ENCODE measurements at regions not wholly inside any gene's neighbourhood (a gene's known extent, or its start where the extent isn't known, plus 50 kb on each side); places are given as distances from the start of the nearest gene placed in this dataset.

DNA sequence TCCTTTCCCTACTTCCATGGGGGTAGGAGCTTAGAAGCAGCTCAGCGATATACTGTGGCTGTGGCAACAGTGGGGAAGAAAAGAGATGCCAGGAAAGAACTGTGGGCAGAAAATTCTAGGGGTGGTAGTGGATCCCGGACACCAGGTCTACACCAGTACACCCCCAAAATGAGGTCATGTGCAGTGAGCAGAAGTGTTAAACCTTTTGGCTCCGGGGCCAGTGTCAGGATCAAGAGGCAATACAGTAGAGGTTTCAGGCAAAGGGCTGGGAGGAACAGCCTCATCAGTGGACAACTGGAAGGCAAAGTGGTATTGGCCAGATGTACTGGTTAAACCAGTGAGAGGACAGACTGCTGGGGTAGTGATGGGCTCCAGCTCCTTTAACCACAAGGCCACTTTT lies 163.1 kb upstream of the CCL2 start:
- TF ChIP-seq, protein P1, sequence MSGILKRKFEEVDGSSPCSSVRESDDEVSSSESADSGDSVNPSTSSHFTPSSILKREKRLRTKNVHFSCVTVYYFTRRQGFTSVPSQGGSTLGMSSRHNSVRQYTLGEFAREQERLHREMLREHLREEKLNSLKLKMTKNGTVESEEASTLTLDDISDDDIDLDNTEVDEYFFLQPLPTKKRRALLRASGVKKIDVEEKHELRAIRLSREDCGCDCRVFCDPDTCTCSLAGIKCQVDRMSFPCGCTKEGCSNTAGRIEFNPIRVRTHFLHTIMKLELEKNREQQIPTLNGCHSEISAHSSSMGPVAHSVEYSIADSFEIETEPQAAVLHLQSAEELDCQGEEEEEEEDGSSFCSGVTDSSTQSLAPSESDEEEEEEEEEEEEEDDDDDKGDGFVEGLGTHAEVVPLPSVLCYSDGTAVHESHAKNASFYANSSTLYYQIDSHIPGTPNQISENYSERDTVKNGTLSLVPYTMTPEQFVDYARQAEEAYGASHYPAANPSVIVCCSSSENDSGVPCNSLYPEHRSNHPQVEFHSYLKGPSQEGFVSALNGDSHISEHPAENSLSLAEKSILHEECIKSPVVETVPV (CRISPR knock-in tag; IDR thresholded peaks at IDR 0.05): no peak
- TF ChIP-seq CREB5 (CRISPR knock-in tag; IDR thresholded peaks at IDR 0.05; ENCODE audit: low read depth) (no peak), RARB (CRISPR knock-in tag; IDR thresholded peaks at IDR 0.05) (no peak), SNAI2 (CRISPR knock-in tag; IDR thresholded peaks at IDR 0.05) (no peak), ZFP3 (CRISPR knock-in tag; IDR thresholded peaks at IDR 0.05) (no peak)
